IMR-90 (cell line): ENCODE measurements at regions not wholly inside any gene's neighbourhood (a gene's known extent, or its start where the extent isn't known, plus 50 kb on each side); places are given as distances from the start of the nearest gene placed in this dataset.

ENCODE experiments used
- ATAC-seq: fragments of 200-7000 bp; cut with Tn5 transposase; 2 replicates; pipeline ENCODE4 v1.9.1; 2020; ENCODE audit warnings: low read depth, mild to moderate bottlenecking, moderate library complexity
- BruUV-seq: library from RNA; stranded (reverse); fragments of 400-500 nt; replicated peaks from 2 replicates; lab custom pipeline; 2021; lab: Mats Ljungman, UMichigan
- CTCF ChIA-PET: fragments of 300-600 bp; formaldehyde crosslinking; extraction: SDS; loops from one replicate; lab custom pipeline; 2021; ENCODE audit warnings: antibody characterized with exemption; lab: Yijun Ruan, JAX
- POLR2A ChIA-PET: fragments of 300-600 bp; sonication (Branson Sonifier 250); formaldehyde crosslinking; loops from one replicate; lab custom pipeline; 2022; ENCODE audit warnings: antibody characterized with exemption; ENCODE audit not compliant: unreplicated experiment; lab: Charles Lee
- DNase-seq: peaks from one replicate; pipeline ENCODE4 v3.0.0; 2013
- H2AFZ ChIP-seq: replicated peaks from 2 replicates; pipeline ENCODE3; 2013; ENCODE audit warnings: low read length, mild to moderate bottlenecking; ENCODE audit not compliant: poor library complexity
- H2AK5ac ChIP-seq: 2 replicates; pipeline ENCODE4 v1.6.1; 2013; ENCODE audit warnings: low read depth, low read length, inconsistent platforms
- H2AK9ac ChIP-seq: replicated peaks from 2 replicates; pipeline ENCODE3; 2013; ENCODE audit warnings: mild to moderate bottlenecking, low read depth, low read length, moderate library complexity; ENCODE audit not compliant: poor library complexity
- H2BK120ac ChIP-seq: 2 replicates; pipeline ENCODE4 v1.6.1; 2013; ENCODE audit warnings: low read depth, low read length, inconsistent platforms
- H2BK15ac ChIP-seq: 3 replicates; pipeline ENCODE4 v1.6.1; 2013; ENCODE audit warnings: low read depth, low read length, inconsistent platforms
- H2BK20ac ChIP-seq: 2 replicates; pipeline ENCODE4 v1.6.1; 2013; ENCODE audit warnings: low read depth, mild to moderate bottlenecking, inconsistent platforms, low read length, moderate library complexity
- H2BK5ac ChIP-seq: 2 replicates; pipeline ENCODE4 v1.6.1; 2013; ENCODE audit warnings: mild to moderate bottlenecking, low read depth, low read length, inconsistent platforms; ENCODE audit not compliant: poor library complexity, severe bottlenecking
- H3K14ac ChIP-seq: replicated peaks from 2 replicates; pipeline ENCODE4 v1.6.1; 2013; ENCODE audit warnings: low read depth, low read length, inconsistent platforms
- H3K18ac ChIP-seq: 2 replicates; pipeline ENCODE4 v1.6.1; 2013; ENCODE audit warnings: low read depth, low read length, control low read depth
- H3K23ac ChIP-seq: 2 replicates; pipeline ENCODE4 v1.6.1; 2013; ENCODE audit warnings: low read depth, low read length, inconsistent platforms
- H3K27ac ChIP-seq: 2 replicates; pipeline ENCODE4 v1.5.1; 2013; ENCODE audit warnings: mild to moderate bottlenecking, control low read depth, low read length; ENCODE audit not compliant: insufficient read depth
- H3K27me3 ChIP-seq: 2 replicates; pipeline ENCODE4 v1.6.1; 2013; ENCODE audit warnings: low read length; ENCODE audit not compliant: control insufficient read depth, insufficient read depth
- H3K36me3 ChIP-seq: 2 replicates; pipeline ENCODE4 v1.6.1; 2013; ENCODE audit warnings: low read length, mixed read lengths; ENCODE audit not compliant: control insufficient read depth, insufficient read depth
- H3K4ac ChIP-seq: 2 replicates; pipeline ENCODE4 v1.6.1; 2013; ENCODE audit warnings: low read depth, low read length, inconsistent platforms
- H3K4me1 ChIP-seq: 2 replicates; pipeline ENCODE4 v1.6.1; 2013; ENCODE audit warnings: low read length, mixed read lengths; ENCODE audit not compliant: control insufficient read depth, insufficient read depth
- H3K4me2 ChIP-seq: 2 replicates; pipeline ENCODE4 v1.6.1; 2013; ENCODE audit warnings: low read depth, mild to moderate bottlenecking, control low read depth, low read length, moderate library complexity
- H3K4me3 ChIP-seq: 2 replicates; pipeline ENCODE4 v1.5.1; 2013; ENCODE audit warnings: low read depth, mild to moderate bottlenecking, control low read depth, low read length, moderate library complexity; ENCODE audit not compliant: insufficient read depth
- H3K56ac ChIP-seq: 2 replicates; pipeline ENCODE4 v1.6.1; 2013; ENCODE audit warnings: low read length, inconsistent platforms; ENCODE audit not compliant: insufficient read depth; ENCODE audit errors: extremely low read depth
- H3K79me1 ChIP-seq, 2 experiments: 2 replicates each; pipeline ENCODE4 v1.6.1; 2013; ENCODE audit warnings: low read length in 2 of 2, inconsistent platforms in 1 of 2, low read depth in 1 of 2
- H3K9ac ChIP-seq: 2 replicates; pipeline ENCODE4 v1.6.1; 2013; ENCODE audit warnings: low read depth, low read length, control low read depth
- H3K9me1 ChIP-seq: 2 replicates; pipeline ENCODE4 v1.6.1; 2013; ENCODE audit warnings: low read length, inconsistent platforms; ENCODE audit not compliant: insufficient read depth
- H3K9me3 ChIP-seq: 2 replicates; pipeline ENCODE4 v1.6.1; 2013; ENCODE audit warnings: low read length; ENCODE audit not compliant: control insufficient read depth, insufficient read depth
- H4K20me1 ChIP-seq: 2 replicates; pipeline ENCODE4 v1.6.1; 2013; ENCODE audit warnings: low read length, inconsistent platforms; ENCODE audit not compliant: insufficient read depth
- H4K5ac ChIP-seq: 2 replicates; pipeline ENCODE4 v1.6.1; 2013; ENCODE audit warnings: mild to moderate bottlenecking, low read depth, low read length, control low read depth
- H4K8ac ChIP-seq, 2 experiments: 2 replicates each; pipeline ENCODE4 v1.6.1; 2013; ENCODE audit warnings: low read depth in 2 of 2, low read length in 2 of 2, control low read depth in 1 of 2, inconsistent platforms in 1 of 2
- H4K91ac ChIP-seq: 2 replicates; pipeline ENCODE4 v1.6.1; 2013; ENCODE audit warnings: low read depth, low read length, inconsistent platforms; ENCODE audit not compliant: insufficient read depth
- BHLHE40 ChIP-seq: fragments of 150-350 bp; IDR thresholded peaks from 2 replicates; pipeline ENCODE4 v1.6.1; 2016; ENCODE audit warnings: mild to moderate bottlenecking, low read depth, low read length
- CEBPB ChIP-seq: IDR thresholded peaks from 2 replicates; pipeline ENCODE4 v1.6.1; 2012; ENCODE audit warnings: low read depth, low read length, improper control_type of control experiment
- CHD1 ChIP-seq: IDR thresholded peaks from 2 replicates; pipeline ENCODE4 v1.6.1; 2012; ENCODE audit warnings: low read depth, low read length, improper control_type of control experiment
- CTCF ChIP-seq: conservative IDR thresholded peaks from 2 replicates; pipeline ENCODE4 v1.5.1; 2012; ENCODE audit warnings: mild to moderate bottlenecking, low read depth, low read length, improper control_type of control experiment
- ELK1 ChIP-seq: fragments of 150-350 bp; IDR thresholded peaks from 2 replicates; pipeline ENCODE4 v1.6.1; 2016; ENCODE audit warnings: low read depth, mild to moderate bottlenecking, low read length, moderate library complexity, borderline replicate concordance
- FOS ChIP-seq: fragments of 150-350 bp; IDR thresholded peaks from 2 replicates; pipeline ENCODE4 v1.6.1; 2016; ENCODE audit warnings: low read depth, low read length
- MAFK ChIP-seq: IDR thresholded peaks from 2 replicates; pipeline ENCODE4 v1.6.1; 2012; ENCODE audit warnings: low read depth, low read length, improper control_type of control experiment
- MAZ ChIP-seq: IDR thresholded peaks from 2 replicates; pipeline ENCODE4 v1.6.1; 2012; ENCODE audit warnings: low read depth, mild to moderate bottlenecking, low read length, improper control_type of control experiment, moderate library complexity, borderline replicate concordance
- MXI1 ChIP-seq: IDR thresholded peaks from 2 replicates; pipeline ENCODE4 v1.6.1; 2012; ENCODE audit warnings: low read depth, mild to moderate bottlenecking, low read length, moderate library complexity, borderline replicate concordance
- NFE2L2 ChIP-seq: fragments of 150-350 bp; IDR thresholded peaks from 2 replicates; pipeline ENCODE4 v1.6.1; 2016; ENCODE audit warnings: low read depth, mild to moderate bottlenecking, low read length
- POLR2A ChIP-seq: IDR thresholded peaks from 2 replicates; pipeline ENCODE4 v1.6.1; 2012; ENCODE audit warnings: mild to moderate bottlenecking, low read depth, low read length
- RAD21 ChIP-seq: IDR thresholded peaks from 2 replicates; pipeline ENCODE4 v1.6.1; 2012; ENCODE audit warnings: low read length, improper control_type of control experiment
- RCOR1 ChIP-seq: IDR thresholded peaks from 2 replicates; pipeline ENCODE4 v1.6.1; 2012; ENCODE audit warnings: mild to moderate bottlenecking, low read length, improper control_type of control experiment; ENCODE audit not compliant: insufficient replicate concordance
- RFX5 ChIP-seq: IDR thresholded peaks from 2 replicates; pipeline ENCODE4 v1.8.0; 2012; ENCODE audit warnings: low read depth, mild to moderate bottlenecking, low read length, moderate library complexity
- SMC3 ChIP-seq: fragments of 150-350 bp; IDR thresholded peaks from 2 replicates; pipeline ENCODE4 v1.6.1; 2016; ENCODE audit warnings: low read depth, mild to moderate bottlenecking, antibody characterized with exemption, low read length, moderate library complexity
- USF2 ChIP-seq: fragments of 150-350 bp; IDR thresholded peaks from 2 replicates; pipeline ENCODE4 v1.6.1; 2017; ENCODE audit warnings: mild to moderate bottlenecking, antibody characterized with exemption, low read length, low read depth
- WGBS, 2 experiments: methylation state at CpG; one replicate each; pipeline versions ENCODE4 v1.1.5 to v1.1.7; 2013; ENCODE audit warnings: missing lambda C conversion rate in 2 of 2; ENCODE audit not compliant: insufficient read length in 1 of 2; ENCODE audit errors: extremely low coverage in 2 of 2; 5-methylcytosine and 5-hydroxymethylcytosine counted together
- dilution Hi-C: fragments of 300-500 bp; cut with HindIII; formaldehyde crosslinking; loops from one replicate; pipeline ENCODE4 v1.14.3; 2018; ENCODE audit warnings: low sequenced_read_pairs; ENCODE audit not compliant: unreplicated experiment
- in situ Hi-C: fragments of 300-500 bp; cut with MboI; formaldehyde crosslinking; loops from 3 replicates; pipeline ENCODE4 v1.14.3; 2019; ENCODE audit warnings: low sequenced_read_pairs, inconsistent platforms, mixed read lengths
- intact Hi-C: fragments of 100-400 bp; cut with micrococcal nuclease; formaldehyde crosslinking; loops from 2 replicates; pipeline ENCODE4 v1.10.0; 2022

DNA sequence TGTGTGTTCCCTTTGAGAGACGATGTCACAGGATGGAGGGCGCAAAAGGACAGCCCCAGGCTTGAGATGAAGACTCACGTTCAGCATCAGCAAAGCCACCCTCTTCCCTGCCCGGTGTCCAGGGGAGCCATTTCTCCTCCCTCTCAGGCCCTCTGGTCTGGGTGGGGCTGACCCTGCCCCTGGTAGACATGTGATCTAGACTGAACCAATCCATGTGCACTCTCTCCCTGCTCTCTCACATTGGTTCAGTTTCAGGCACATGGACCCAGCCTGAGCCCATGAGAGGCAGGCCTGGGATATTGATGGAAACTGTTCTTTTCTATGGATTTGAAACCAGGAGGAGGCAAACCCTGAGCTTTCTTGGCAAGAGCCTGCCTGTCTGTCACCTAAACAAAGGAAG lies 115.6 kb upstream of the IGSF21 start:
- no peak overlapping the region for H2AK9ac ChIP-seq
- no peaks in the 10 kb centered on the region for H3K36me3 ChIP-seq
- no peak overlapping the region for H4K5ac ChIP-seq
- whole genome bisulfite sequencing, 2 experiments = no CpG with 5 or more reads among the region's 4 CpGs
- no peak overlapping the region for H3K23ac ChIP-seq
- no peak overlapping the region for H3K4me3 ChIP-seq
- no peaks in the 10 kb centered on the region for H3K4me1 ChIP-seq
- POLR2A ChIA-PET = no interaction called here
- BruUV-seq = no TSS peak
- H3K9ac ChIP-seq = no peak overlapping the region
- intact Hi-C loops (no loop called here), dilution Hi-C loops (no loop called here), in situ Hi-C loops (no loop called here)
- H2BK15ac ChIP-seq = no peak overlapping the region
- H3K9me1 ChIP-seq = no peaks in the 10 kb centered on the region
- no peak overlapping the region for H2BK20ac ChIP-seq
- no peaks in the 10 kb centered on the region for H3K27me3 ChIP-seq
- H3K9me3 ChIP-seq = no peaks in the 10 kb centered on the region
- H4K8ac ChIP-seq = no peak overlapping the region
- CTCF ChIA-PET = no interaction called here
- H3K14ac ChIP-seq = no peak overlapping the region
- DNase-seq = no peak
- H2BK5ac ChIP-seq = no peak overlapping the region
- H2BK120ac ChIP-seq = no peak overlapping the region
- H3K27ac ChIP-seq = no peak overlapping the region
- ATAC-seq = no peak
- H3K18ac ChIP-seq = no peak overlapping the region
- H2AFZ ChIP-seq = no peak overlapping the region
- TF ChIP-seq RFX5 (no peak), FOS (no peak), MAFK (no peak), SMC3 (no peak), BHLHE40 (no peak), RAD21 (no peak), ELK1 (no peak), USF2 (no peak), CTCF (no peak), NFE2L2 (no peak), POLR2A (no peak), CHD1 (no peak), RCOR1 (no peak), MXI1 (no peak), MAZ (no peak), CEBPB (no peak)
- H3K79me1 ChIP-seq = no peaks in the 10 kb centered on the region
- H3K4ac ChIP-seq = no peak overlapping the region
- H4K20me1 ChIP-seq = no peaks in the 10 kb centered on the region
- H4K91ac ChIP-seq = no peak overlapping the region
- H3K56ac ChIP-seq = no peak overlapping the region
- no peak overlapping the region for H2AK5ac ChIP-seq
- no peak overlapping the region for H3K4me2 ChIP-seq
